ENCODE measurements at regions not wholly inside any gene's neighbourhood (a gene's known extent, or its start where the extent isn't known, plus 50 kb on each side); places are given as distances from the start of the nearest gene placed in this dataset.

- TF ChIP-seq POLR2A (IDR thresholded peaks at IDR 0.05) (no peak), CTCF (IDR thresholded peaks at IDR 0.05) (no peak)
- peaks cover 16% of the 10 kb centered on the region for H3K4me1 ChIP-seq
- no peak overlapping the region for H3K4me3 ChIP-seq
- H3K36me3 ChIP-seq (replicated peaks in 1 of 2; ENCODE audit: insufficient read depth in 1 of 2, low read depth in 2 of 2) = no peaks in the 10 kb centered on the region
- 40 to 58% methylated on average over 6 to 7 of the region's 16 CpGs for WGBS, 2 donors
- peak; percentile 80 for ATAC-seq
- H3K27ac ChIP-seq = peak overlapping the region; percentile 45 to 72 (median 62)
- DNase-seq = peak; percentile 51 to 73 (median 62)
- intact Hi-C loops (cut with DNase I) = no loop called here
- H3K27me3 ChIP-seq = no peaks in the 10 kb centered on the region
- no peaks in the 10 kb centered on the region for H3K9me3 ChIP-seq
Measured at GRCh38 chrX:39907964-39908661, 189.6 kb downstream of the BCOR start.

DNA sequence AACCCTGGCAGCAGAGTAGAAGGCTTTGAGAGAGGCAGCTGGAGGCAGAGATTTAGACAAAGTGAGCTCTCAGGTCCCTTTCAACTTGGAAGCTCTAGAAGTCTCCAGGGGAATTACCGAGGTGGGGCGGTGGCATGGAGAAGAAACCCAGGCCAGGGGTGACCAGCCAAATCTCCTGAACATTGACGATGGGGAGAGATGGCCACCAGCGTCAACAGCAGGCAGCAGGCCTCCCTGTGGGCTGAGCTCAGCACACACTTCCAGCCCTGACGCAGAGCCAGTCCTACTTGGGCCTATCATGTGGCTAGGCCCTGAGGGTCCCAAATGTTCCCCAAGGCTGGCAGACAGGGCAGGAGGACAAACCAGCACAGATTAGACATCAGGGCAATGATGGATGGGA lies 187.8 kb downstream of the BCOR start:
- no peak for TF ChIP-seq CTCF (IDR thresholded peaks at IDR 0.05)
- no peak for TF ChIP-seq POLR2A (IDR thresholded peaks at IDR 0.05)
- intact Hi-C loops (cut with DNase I) = no loop called here
- DNase-seq = no peak
- no peaks in the 10 kb centered on the region for H3K9me3 ChIP-seq
- H3K27ac ChIP-seq = no peak overlapping the region
- no peaks in the 10 kb centered on the region for H3K36me3 ChIP-seq (replicated peaks in 1 of 2; ENCODE audit: insufficient read depth in 1 of 2, low read depth in 2 of 2)
- H3K4me3 ChIP-seq = no peak overlapping the region
- no peaks in the 10 kb centered on the region for H3K27me3 ChIP-seq
- no peak for ATAC-seq
- 96% methylated on average over 4 of the region's 5 CpGs; no CpG with 5 or more reads in 1 of the 2 donors for WGBS, 2 donors
- peaks cover 13% of the 10 kb centered on the region for H3K4me1 ChIP-seq

DNA sequence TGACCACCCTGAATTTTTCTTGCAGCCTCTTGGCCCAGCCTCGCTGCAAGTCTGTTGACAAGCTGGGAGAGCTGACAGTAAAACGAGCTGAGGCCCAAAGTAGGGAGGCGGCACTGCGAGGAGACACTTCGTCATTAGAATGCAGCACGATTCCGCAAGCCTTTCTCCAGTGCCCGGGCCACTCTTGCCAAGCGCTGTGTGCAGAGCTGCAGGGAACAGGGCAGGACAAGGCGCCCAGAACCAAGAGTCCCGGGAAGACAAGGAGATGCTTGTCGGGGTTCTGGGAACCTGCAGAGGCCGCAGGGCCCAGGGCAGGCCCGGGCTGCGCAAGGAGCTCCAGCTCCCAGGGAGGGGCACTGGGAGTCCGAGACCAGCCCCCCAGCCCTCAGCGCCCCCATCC lies 187.1 kb downstream of the BCOR start:
- TF ChIP-seq CTCF (IDR thresholded peaks at IDR 0.05) = no peak
- no peak for TF ChIP-seq POLR2A (IDR thresholded peaks at IDR 0.05)
- Histone ChIP-seq H3K36me3 (replicated peaks in 1 of 2; ENCODE audit: insufficient read depth in 1 of 2, low read depth in 2 of 2) (no peaks in the 10 kb centered on the region), H3K9me3 (no peaks in the 10 kb centered on the region), H3K27ac (no peak overlapping the region), H3K4me1 (peaks cover 7% of the 10 kb centered on the region), H3K27me3 (no peaks in the 10 kb centered on the region), H3K4me3 (no peak overlapping the region)
- DNase-seq = no peak
- intact Hi-C loops (cut with DNase I) = no loop called here
- no peak for ATAC-seq
- WGBS, 2 donors = 89% methylated on average over 5 of the region's 17 CpGs; no CpG with 5 or more reads in 1 of the 2 donors

DNA sequence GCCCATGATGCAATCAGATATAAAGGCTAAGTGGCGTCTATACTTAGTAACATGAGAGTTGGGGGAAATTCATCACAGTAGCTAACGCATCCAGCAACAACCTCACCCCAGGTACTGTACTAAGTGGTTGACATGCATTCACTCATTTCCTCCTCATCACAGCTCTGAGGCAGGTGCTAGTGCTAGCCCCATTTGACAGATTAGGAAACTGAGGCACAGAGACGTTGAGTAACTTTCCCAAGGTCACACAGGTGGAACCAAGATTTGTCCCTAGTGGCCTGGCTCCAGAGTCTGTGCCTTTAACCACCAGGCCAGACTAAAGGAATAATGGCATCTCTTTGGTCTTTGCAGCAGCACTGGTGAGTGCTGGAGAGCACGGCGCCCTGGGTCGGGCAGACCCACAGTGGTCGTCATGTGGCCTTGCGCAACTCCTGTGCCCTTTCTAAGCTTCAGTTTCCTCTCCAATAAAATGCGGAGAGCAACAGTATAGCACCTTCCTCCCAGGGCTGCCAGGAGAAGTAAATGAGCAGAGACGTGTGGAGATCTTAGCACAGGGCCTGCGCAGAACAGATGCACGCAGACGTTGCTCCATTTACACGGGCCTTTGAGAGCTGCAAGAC lies 186.4 kb downstream of the BCOR start:
- Histone ChIP-seq H3K9me3 (no peaks in the 10 kb centered on the region), H3K4me3 (no peak overlapping the region), H3K27ac (no peak overlapping the region), H3K27me3 (no peaks in the 10 kb centered on the region), H3K36me3 (replicated peaks in 1 of 2; ENCODE audit: insufficient read depth in 1 of 2, low read depth in 2 of 2) (no peaks in the 10 kb centered on the region), H3K4me1 (no peaks in the 10 kb centered on the region)
- 52 to 74% methylated on average over 8 to 11 of the region's 14 CpGs for WGBS, 2 donors
- ATAC-seq = no peak
- intact Hi-C loops (cut with DNase I) = no loop called here
- DNase-seq = no peak
- TF ChIP-seq CTCF (IDR thresholded peaks at IDR 0.05) = no peak
- TF ChIP-seq POLR2A (IDR thresholded peaks at IDR 0.05) = no peak

DNA sequence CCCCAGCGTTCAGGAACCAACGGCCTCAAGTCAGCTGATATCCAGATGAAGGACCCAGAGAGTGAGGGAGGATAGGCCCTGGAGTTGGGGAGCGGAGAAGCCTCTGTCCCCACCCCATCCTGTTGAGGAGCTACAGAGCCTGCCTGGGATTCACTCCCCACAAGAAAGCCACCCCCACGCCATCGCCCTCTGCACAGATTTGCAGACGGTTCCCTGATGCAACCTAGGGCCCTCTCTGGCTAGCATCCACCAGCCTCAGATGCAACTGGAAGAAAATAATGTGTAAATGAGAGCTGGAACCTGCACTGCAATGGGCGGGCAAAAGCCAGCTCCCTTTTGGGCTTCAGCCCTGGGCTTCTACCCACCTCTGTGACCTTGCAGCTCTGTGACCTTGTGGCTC lies 185.6 kb downstream of the BCOR start:
- intact Hi-C loops (cut with DNase I) = no loop called here
- no peak for TF ChIP-seq CTCF (IDR thresholded peaks at IDR 0.05)
- TF ChIP-seq POLR2A (IDR thresholded peaks at IDR 0.05) = no peak
- H3K36me3 ChIP-seq (replicated peaks in 1 of 2; ENCODE audit: insufficient read depth in 1 of 2, low read depth in 2 of 2) = no peaks in the 10 kb centered on the region
- H3K9me3 ChIP-seq = no peaks in the 10 kb centered on the region
- DNase-seq (no peak), ATAC-seq (no peak)
- 96% methylated on average over 4 of the region's 7 CpGs; no CpG with 5 or more reads in 1 of the 2 donors for WGBS, 2 donors
- H3K4me3 ChIP-seq = no peak overlapping the region
- no peaks in the 10 kb centered on the region for H3K4me1 ChIP-seq
- H3K27me3 ChIP-seq = no peaks in the 10 kb centered on the region
- no peak overlapping the region for H3K27ac ChIP-seq

Measured in body of pancreas (tissue), 4 donors.